Activated gamma-delta T cell (primary cell): ENCODE measurements at regions not wholly inside any gene's neighbourhood (a gene's known extent, or its start where the extent isn't known, plus 50 kb on each side); places are given as distances from the start of the nearest gene placed in this dataset.

Experiments
- DNase-seq: peaks from one replicate; lab custom pipeline; 2025; lab: John Stamatoyannopoulos, UW

DNA sequence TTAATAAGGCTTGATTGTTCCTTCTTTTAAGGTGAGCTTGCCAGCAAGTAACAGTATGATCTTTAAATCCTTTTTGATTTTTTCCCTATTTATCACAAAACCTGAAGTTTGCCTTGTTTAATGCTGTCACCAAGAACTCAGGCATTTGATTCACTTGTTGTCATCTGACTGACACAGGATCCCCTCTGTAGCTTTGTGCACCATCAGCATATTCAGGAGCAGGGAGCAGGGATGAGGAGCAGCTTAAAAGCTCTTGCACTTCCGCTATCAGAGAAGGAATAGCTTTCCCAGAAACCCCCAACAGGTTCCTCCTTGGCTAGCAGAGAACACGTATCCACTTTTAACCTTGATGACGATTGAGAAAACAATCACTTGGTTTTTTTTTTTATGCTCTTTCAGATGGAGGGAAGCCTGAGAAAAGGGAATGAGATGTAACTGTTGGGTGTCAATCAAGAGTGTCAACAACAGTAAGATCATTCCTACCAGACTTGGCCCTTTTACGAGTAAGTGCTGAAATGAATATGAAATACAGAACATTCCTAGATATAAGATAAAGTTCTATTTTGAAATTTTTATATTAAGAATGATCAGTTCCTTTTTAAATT is 433.1 kb upstream of the CDH18 start:
- no peak for DNase-seq
